HEK293 (cell line): ENCODE measurements at regions not wholly inside any gene's neighbourhood (a gene's known extent, or its start where the extent isn't known, plus 50 kb on each side); places are given as distances from the start of the nearest gene placed in this dataset.

Source experiments
- CTCF ChIA-PET: fragments of 350-600 bp; formaldehyde crosslinking; extraction: SDS; loops from one replicate; lab custom pipeline; 2021; ENCODE audit warnings: antibody characterized with exemption; lab: Yijun Ruan, JAX
- POLR2A ChIA-PET: fragments of 300-600 bp; formaldehyde crosslinking; extraction: SDS; loops from one replicate; lab custom pipeline; 2020; ENCODE audit warnings: antibody characterized with exemption, inconsistent platforms; lab: Yijun Ruan, JAX
- H3K27ac ChIP-seq: fragments of 200-500 bp; sonication (Bioruptor generic); 2 replicates; pipeline ENCODE4 v1.5.1; 2014; ENCODE audit warnings: low read depth, low read length, control low read depth, inconsistent platforms; ENCODE audit errors: extremely low read depth
- H3K36me3 ChIP-seq, 2 experiments: fragments of 200-500 bp in 1 of 2; sonication (Bioruptor generic) in 1 of 2; 1 replicate in 1 of 2; 2 replicates in 1 of 2; pipeline ENCODE4 v1.5.1; 2014 to 2017; ENCODE audit warnings: inconsistent platforms in 2 of 2, low read length in 2 of 2; ENCODE audit not compliant: control insufficient read depth in 2 of 2, insufficient read depth in 1 of 2
- H3K4me1 ChIP-seq: fragments of 200-500 bp; sonication (Bioruptor generic); 2 replicates; pipeline ENCODE4 v1.5.1; 2014; ENCODE audit warnings: mild to moderate bottlenecking, low read length, inconsistent platforms; ENCODE audit not compliant: control insufficient read depth, insufficient read depth
- H3K4me3 ChIP-seq: 2 replicates; pipeline ENCODE4 v1.5.1; 2011; ENCODE audit warnings: low read depth, mild to moderate bottlenecking, control low read depth, low read length, moderate library complexity
- H3K9me3 ChIP-seq: fragments of 200-500 bp; sonication (Bioruptor generic); 2 replicates; pipeline ENCODE4 v1.5.1; 2014; ENCODE audit warnings: low read depth, low read length, inconsistent platforms; ENCODE audit not compliant: control insufficient read depth, insufficient read depth
- FEZF1 ChIP-seq: fragments of 450-650 bp; formaldehyde crosslinking; IDR thresholded peaks from 2 replicates; pipeline ENCODE4 v1.5.1; 2016; ENCODE audit warnings: missing biosample characterization, missing genetic modification characterization
- GFI1B ChIP-seq: fragments of 450-650 bp; formaldehyde crosslinking; IDR thresholded peaks from 2 replicates; pipeline ENCODE4 v1.5.1; 2016; ENCODE audit warnings: missing biosample characterization, missing genetic modification characterization
- GLIS1 ChIP-seq: fragments of 450-650 bp; formaldehyde crosslinking; IDR thresholded peaks from 2 replicates; pipeline ENCODE4 v1.5.1; 2016; ENCODE audit warnings: missing biosample characterization, missing genetic modification characterization
- INSM2 ChIP-seq: fragments of 450-650 bp; formaldehyde crosslinking; IDR thresholded peaks from 2 replicates; pipeline ENCODE4 v1.5.1; 2016; ENCODE audit warnings: missing biosample characterization, missing genetic modification characterization
- KLF1 ChIP-seq: fragments of 450-650 bp; formaldehyde crosslinking; IDR thresholded peaks from 2 replicates; pipeline ENCODE4 v1.5.1; 2016; ENCODE audit warnings: missing biosample characterization, missing genetic modification characterization
- KLF7 ChIP-seq: fragments of 450-650 bp; formaldehyde crosslinking; IDR thresholded peaks from 2 replicates; pipeline ENCODE4 v1.5.1; 2016; ENCODE audit warnings: missing biosample characterization, missing genetic modification characterization, borderline replicate concordance
- OVOL3 ChIP-seq: fragments of 450-650 bp; formaldehyde crosslinking; IDR thresholded peaks from 2 replicates; pipeline ENCODE4 v1.5.1; 2016; ENCODE audit warnings: missing biosample characterization, missing genetic modification characterization
- PBX3 ChIP-seq: sonication (generic); formaldehyde crosslinking; IDR thresholded peaks from 2 replicates; pipeline ENCODE4 v1.8.1; 2022; ENCODE audit warnings: mild to moderate bottlenecking, moderate library complexity, missing genetic modification reagents
- SP3 ChIP-seq: fragments of 450-650 bp; formaldehyde crosslinking; IDR thresholded peaks from 2 replicates; pipeline ENCODE4 v1.5.1; 2016; ENCODE audit warnings: missing biosample characterization, missing genetic modification characterization
- ZEB2 ChIP-seq: fragments of 450-650 bp; formaldehyde crosslinking; IDR thresholded peaks from 2 replicates; pipeline ENCODE4 v1.5.1; 2016; ENCODE audit warnings: missing biosample characterization, missing genetic modification characterization
- ZIC2 ChIP-seq: fragments of 450-650 bp; formaldehyde crosslinking; IDR thresholded peaks from 2 replicates; pipeline ENCODE4 v1.5.1; 2016; ENCODE audit warnings: missing biosample characterization, missing genetic modification characterization
- ZNF133 ChIP-seq: fragments of 450-650 bp; formaldehyde crosslinking; IDR thresholded peaks from 2 replicates; pipeline ENCODE4 v1.5.1; 2016; ENCODE audit warnings: missing biosample characterization, missing genetic modification characterization
- ZNF223 ChIP-seq: fragments of 450-650 bp; formaldehyde crosslinking; IDR thresholded peaks from 2 replicates; pipeline ENCODE4 v1.5.1; 2016; ENCODE audit warnings: missing biosample characterization, missing genetic modification characterization
- ZNF26 ChIP-seq: fragments of 450-650 bp; formaldehyde crosslinking; IDR thresholded peaks from 2 replicates; pipeline ENCODE4 v1.5.1; 2016; ENCODE audit warnings: missing biosample characterization, missing genetic modification characterization
- ZNF266 ChIP-seq: fragments of 450-650 bp; formaldehyde crosslinking; IDR thresholded peaks from 2 replicates; pipeline ENCODE4 v1.5.1; 2016; ENCODE audit warnings: missing biosample characterization, missing genetic modification characterization, low read depth
- ZNF302 ChIP-seq: fragments of 450-650 bp; formaldehyde crosslinking; IDR thresholded peaks from 2 replicates; pipeline ENCODE4 v1.5.1; 2016; ENCODE audit warnings: missing biosample characterization, missing genetic modification characterization, low read depth
- ZNF391 ChIP-seq: fragments of 450-650 bp; formaldehyde crosslinking; IDR thresholded peaks from 2 replicates; pipeline ENCODE4 v1.5.1; 2016; ENCODE audit warnings: low read depth, missing biosample characterization, missing genetic modification characterization, borderline replicate concordance
- ZNF449 ChIP-seq: fragments of 450-650 bp; formaldehyde crosslinking; IDR thresholded peaks from 2 replicates; pipeline ENCODE4 v1.5.1; 2017; ENCODE audit warnings: missing biosample characterization, mild to moderate bottlenecking, missing genetic modification characterization, moderate library complexity
- ZNF48 ChIP-seq: fragments of 450-650 bp; formaldehyde crosslinking; IDR thresholded peaks from 2 replicates; pipeline ENCODE4 v1.5.1; 2016; ENCODE audit warnings: missing biosample characterization, missing genetic modification characterization
- ZNF571 ChIP-seq: fragments of 450-650 bp; formaldehyde crosslinking; IDR thresholded peaks from 2 replicates; pipeline ENCODE4 v1.5.0; 2017; ENCODE audit warnings: missing biosample characterization, missing genetic modification characterization
- ZNF610 ChIP-seq: fragments of 450-650 bp; formaldehyde crosslinking; IDR thresholded peaks from 2 replicates; pipeline ENCODE4 v1.5.1; 2016; ENCODE audit warnings: missing biosample characterization, missing genetic modification characterization, borderline replicate concordance
- ZNF621 ChIP-seq: fragments of 450-650 bp; formaldehyde crosslinking; IDR thresholded peaks from 2 replicates; pipeline ENCODE4 v1.5.1; 2017; ENCODE audit warnings: missing biosample characterization, missing genetic modification characterization
- ZNF747 ChIP-seq: fragments of 450-650 bp; formaldehyde crosslinking; IDR thresholded peaks from 2 replicates; pipeline ENCODE4 v1.5.1; 2016; ENCODE audit warnings: missing biosample characterization, missing genetic modification characterization
- ZNF768 ChIP-seq: fragments of 450-650 bp; formaldehyde crosslinking; IDR thresholded peaks from 2 replicates; pipeline ENCODE4 v1.5.1; 2018; ENCODE audit warnings: missing biosample characterization, mild to moderate bottlenecking, missing genetic modification characterization
- ZNF843 ChIP-seq: fragments of 450-650 bp; formaldehyde crosslinking; IDR thresholded peaks from 2 replicates; pipeline ENCODE4 v1.5.1; 2016; ENCODE audit warnings: missing biosample characterization, missing genetic modification characterization
- ZSCAN18 ChIP-seq: fragments of 450-650 bp; formaldehyde crosslinking; IDR thresholded peaks from 2 replicates; pipeline ENCODE4 v1.5.1; 2016; ENCODE audit warnings: missing biosample characterization, missing genetic modification characterization
- ZSCAN5A ChIP-seq: fragments of 450-650 bp; formaldehyde crosslinking; IDR thresholded peaks from 2 replicates; pipeline ENCODE4 v1.5.1; 2016; ENCODE audit warnings: missing biosample characterization, missing genetic modification characterization

GRCh38 chr2:67985586-67985985 lies 77.2 kb downstream of the C1D start:
- ChIA-PET CTCF (interaction anchor here (0.9 to 1.0 kb wide), 2 partner anchors 12 to 35 kb away, joined by 3 read pairs; no protein-coding TSS in a partner anchor), POLR2A (no interaction called here)
- Histone ChIP-seq H3K36me3 (no peaks in the 10 kb centered on the region), H3K4me3 (no peak overlapping the region), H3K9me3 (no peaks in the 10 kb centered on the region; the same call in 1 of the 2 replicates), H3K27ac (no peak overlapping the region)
- no peak for TF ChIP-seq GFI1B (tag by site-specific recombination)
- no peak for TF ChIP-seq ZNF843 (tag by site-specific recombination)
- TF ChIP-seq ZSCAN18 (tag by site-specific recombination): no peak
- TF ChIP-seq FEZF1 (tag by site-specific recombination): no peak
- TF ChIP-seq ZNF610 (tag by site-specific recombination): no peak
- TF ChIP-seq ZNF747 (tag by site-specific recombination): no peak
- TF ChIP-seq ZNF266: no peak
- TF ChIP-seq KLF1 (tag by site-specific recombination): no peak
- no peak for TF ChIP-seq ZEB2
- TF ChIP-seq ZNF571: no peak
- no peak for TF ChIP-seq KLF7 (tag by site-specific recombination)
- no peak for TF ChIP-seq SP3 (tag by site-specific recombination)
- TF ChIP-seq ZSCAN5A: no peak
- no peak for TF ChIP-seq ZIC2 (tag by site-specific recombination)
- no peak for TF ChIP-seq ZNF48 (tag by site-specific recombination)
- TF ChIP-seq, all 188 proteins: peak for 0
- H3K4me1 ChIP-seq: no peaks in the 10 kb centered on the region

- CTCF ChIA-PET: interaction anchor here (0.5 to 1.8 kb wide), 3 partner anchors 36 to 185 kb away, joined by 3 to 4 read pairs (median 4); no protein-coding TSS in a partner anchor
- no peak for TF ChIP-seq ZNF449 (tag by site-specific recombination)
- no peak for TF ChIP-seq ZNF26
- no peak for TF ChIP-seq ZNF302 (tag by site-specific recombination)
- TF ChIP-seq PBX3 (CRISPR knock-in tag): no peak
- no peak for TF ChIP-seq KLF1 (tag by site-specific recombination)
- no peak for TF ChIP-seq OVOL3
- TF ChIP-seq ZNF223: no peak
- no peak for TF ChIP-seq ZNF768 (tag by site-specific recombination)
- TF ChIP-seq ZNF621 (tag by site-specific recombination): no peak
- TF ChIP-seq ZNF133 (tag by site-specific recombination): no peak
- TF ChIP-seq INSM2 (tag by site-specific recombination): no peak
- no peak for TF ChIP-seq GLIS1
- TF ChIP-seq ZNF391 (tag by site-specific recombination): no peak
Measured at GRCh38 chr2:67986258-67986657, 76.5 kb downstream of the C1D start.

More at GRCh38 chr2:67986258-67986657, 76.5 kb downstream of the C1D start:
- Histone ChIP-seq H3K27ac (no peak overlapping the region), H3K9me3 (no peaks in the 10 kb centered on the region; the same call in 1 of the 2 replicates), H3K4me1 (no peaks in the 10 kb centered on the region), H3K4me3 (no peak overlapping the region), H3K36me3 (no peaks in the 10 kb centered on the region)
- POLR2A ChIA-PET: no interaction called here
